ENCODE measurements at regions not wholly inside any gene's neighbourhood (a gene's known extent, or its start where the extent isn't known, plus 50 kb on each side); places are given as distances from the start of the nearest gene placed in this dataset.

- TF ChIP-seq CTCF (IDR thresholded peaks at IDR 0.05) = no peak
- TF ChIP-seq POLR2A (IDR thresholded peaks at IDR 0.05) = no peak
- no peak for TF ChIP-seq POLR2AphosphoS5 (IDR thresholded peaks at IDR 0.05)
Observed at GRCh38 chr13:110089100-110089499, 217.9 kb downstream of the COL4A1 start.
